ENCODE measurements at regions not wholly inside any gene's neighbourhood (a gene's known extent, or its start where the extent isn't known, plus 50 kb on each side); places are given as distances from the start of the nearest gene placed in this dataset.
A peak's percentile ranks its signal among the peaks of the same experiment; 100 is the strongest.

DNA sequence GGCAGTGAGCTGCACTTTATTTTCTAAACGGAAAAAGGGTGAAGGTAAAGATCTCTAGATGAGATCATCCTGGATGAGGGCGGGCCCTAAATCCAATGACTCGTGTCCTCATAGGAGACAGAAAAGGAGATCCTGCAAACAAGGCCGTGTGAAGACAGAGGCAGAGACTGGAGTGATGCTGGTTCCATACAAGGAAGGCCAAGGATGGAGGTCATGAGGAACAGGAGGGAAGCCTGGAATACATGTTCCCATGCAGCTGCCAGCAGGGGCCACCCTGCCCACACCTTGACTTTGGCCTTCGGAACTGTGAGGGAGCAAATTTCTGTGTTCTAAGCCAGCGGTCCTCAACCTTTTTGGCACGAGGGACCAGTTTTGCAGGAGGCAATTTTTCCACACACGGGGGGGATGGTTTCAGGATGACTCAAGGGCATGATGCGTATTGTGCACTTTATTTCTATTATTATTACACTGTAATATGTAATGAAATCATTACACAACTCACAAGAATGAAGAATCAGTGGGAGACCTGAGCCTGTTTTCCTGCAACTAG lies 94.3 kb downstream of the PSMG1 start:
- H3K27me3 Mint-ChIP-seq (ENCODE audit: insufficient read depth, low read depth, poor library complexity): peaks cover 9% of the 10 kb centered on the region
- no peak for TF ChIP-seq STAT1 (IDR thresholded peaks at IDR 0.05; ENCODE audit: unreplicated experiment)
- TF ChIP-seq, protein P1, sequence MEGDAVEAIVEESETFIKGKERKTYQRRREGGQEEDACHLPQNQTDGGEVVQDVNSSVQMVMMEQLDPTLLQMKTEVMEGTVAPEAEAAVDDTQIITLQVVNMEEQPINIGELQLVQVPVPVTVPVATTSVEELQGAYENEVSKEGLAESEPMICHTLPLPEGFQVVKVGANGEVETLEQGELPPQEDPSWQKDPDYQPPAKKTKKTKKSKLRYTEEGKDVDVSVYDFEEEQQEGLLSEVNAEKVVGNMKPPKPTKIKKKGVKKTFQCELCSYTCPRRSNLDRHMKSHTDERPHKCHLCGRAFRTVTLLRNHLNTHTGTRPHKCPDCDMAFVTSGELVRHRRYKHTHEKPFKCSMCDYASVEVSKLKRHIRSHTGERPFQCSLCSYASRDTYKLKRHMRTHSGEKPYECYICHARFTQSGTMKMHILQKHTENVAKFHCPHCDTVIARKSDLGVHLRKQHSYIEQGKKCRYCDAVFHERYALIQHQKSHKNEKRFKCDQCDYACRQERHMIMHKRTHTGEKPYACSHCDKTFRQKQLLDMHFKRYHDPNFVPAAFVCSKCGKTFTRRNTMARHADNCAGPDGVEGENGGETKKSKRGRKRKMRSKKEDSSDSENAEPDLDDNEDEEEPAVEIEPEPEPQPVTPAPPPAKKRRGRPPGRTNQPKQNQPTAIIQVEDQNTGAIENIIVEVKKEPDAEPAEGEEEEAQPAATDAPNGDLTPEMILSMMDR (conservative IDR thresholded peaks at IDR 0.05; ENCODE audit: low read depth in 2 of 2): peak; percentile 8 to 50; a peak in 2 of 4 replicates
- no peak for TF ChIP-seq ZNF331 (CRISPR knock-in tag; IDR thresholded peaks at IDR 0.05; ENCODE audit: low read depth)
- TF ChIP-seq, protein P2, sequence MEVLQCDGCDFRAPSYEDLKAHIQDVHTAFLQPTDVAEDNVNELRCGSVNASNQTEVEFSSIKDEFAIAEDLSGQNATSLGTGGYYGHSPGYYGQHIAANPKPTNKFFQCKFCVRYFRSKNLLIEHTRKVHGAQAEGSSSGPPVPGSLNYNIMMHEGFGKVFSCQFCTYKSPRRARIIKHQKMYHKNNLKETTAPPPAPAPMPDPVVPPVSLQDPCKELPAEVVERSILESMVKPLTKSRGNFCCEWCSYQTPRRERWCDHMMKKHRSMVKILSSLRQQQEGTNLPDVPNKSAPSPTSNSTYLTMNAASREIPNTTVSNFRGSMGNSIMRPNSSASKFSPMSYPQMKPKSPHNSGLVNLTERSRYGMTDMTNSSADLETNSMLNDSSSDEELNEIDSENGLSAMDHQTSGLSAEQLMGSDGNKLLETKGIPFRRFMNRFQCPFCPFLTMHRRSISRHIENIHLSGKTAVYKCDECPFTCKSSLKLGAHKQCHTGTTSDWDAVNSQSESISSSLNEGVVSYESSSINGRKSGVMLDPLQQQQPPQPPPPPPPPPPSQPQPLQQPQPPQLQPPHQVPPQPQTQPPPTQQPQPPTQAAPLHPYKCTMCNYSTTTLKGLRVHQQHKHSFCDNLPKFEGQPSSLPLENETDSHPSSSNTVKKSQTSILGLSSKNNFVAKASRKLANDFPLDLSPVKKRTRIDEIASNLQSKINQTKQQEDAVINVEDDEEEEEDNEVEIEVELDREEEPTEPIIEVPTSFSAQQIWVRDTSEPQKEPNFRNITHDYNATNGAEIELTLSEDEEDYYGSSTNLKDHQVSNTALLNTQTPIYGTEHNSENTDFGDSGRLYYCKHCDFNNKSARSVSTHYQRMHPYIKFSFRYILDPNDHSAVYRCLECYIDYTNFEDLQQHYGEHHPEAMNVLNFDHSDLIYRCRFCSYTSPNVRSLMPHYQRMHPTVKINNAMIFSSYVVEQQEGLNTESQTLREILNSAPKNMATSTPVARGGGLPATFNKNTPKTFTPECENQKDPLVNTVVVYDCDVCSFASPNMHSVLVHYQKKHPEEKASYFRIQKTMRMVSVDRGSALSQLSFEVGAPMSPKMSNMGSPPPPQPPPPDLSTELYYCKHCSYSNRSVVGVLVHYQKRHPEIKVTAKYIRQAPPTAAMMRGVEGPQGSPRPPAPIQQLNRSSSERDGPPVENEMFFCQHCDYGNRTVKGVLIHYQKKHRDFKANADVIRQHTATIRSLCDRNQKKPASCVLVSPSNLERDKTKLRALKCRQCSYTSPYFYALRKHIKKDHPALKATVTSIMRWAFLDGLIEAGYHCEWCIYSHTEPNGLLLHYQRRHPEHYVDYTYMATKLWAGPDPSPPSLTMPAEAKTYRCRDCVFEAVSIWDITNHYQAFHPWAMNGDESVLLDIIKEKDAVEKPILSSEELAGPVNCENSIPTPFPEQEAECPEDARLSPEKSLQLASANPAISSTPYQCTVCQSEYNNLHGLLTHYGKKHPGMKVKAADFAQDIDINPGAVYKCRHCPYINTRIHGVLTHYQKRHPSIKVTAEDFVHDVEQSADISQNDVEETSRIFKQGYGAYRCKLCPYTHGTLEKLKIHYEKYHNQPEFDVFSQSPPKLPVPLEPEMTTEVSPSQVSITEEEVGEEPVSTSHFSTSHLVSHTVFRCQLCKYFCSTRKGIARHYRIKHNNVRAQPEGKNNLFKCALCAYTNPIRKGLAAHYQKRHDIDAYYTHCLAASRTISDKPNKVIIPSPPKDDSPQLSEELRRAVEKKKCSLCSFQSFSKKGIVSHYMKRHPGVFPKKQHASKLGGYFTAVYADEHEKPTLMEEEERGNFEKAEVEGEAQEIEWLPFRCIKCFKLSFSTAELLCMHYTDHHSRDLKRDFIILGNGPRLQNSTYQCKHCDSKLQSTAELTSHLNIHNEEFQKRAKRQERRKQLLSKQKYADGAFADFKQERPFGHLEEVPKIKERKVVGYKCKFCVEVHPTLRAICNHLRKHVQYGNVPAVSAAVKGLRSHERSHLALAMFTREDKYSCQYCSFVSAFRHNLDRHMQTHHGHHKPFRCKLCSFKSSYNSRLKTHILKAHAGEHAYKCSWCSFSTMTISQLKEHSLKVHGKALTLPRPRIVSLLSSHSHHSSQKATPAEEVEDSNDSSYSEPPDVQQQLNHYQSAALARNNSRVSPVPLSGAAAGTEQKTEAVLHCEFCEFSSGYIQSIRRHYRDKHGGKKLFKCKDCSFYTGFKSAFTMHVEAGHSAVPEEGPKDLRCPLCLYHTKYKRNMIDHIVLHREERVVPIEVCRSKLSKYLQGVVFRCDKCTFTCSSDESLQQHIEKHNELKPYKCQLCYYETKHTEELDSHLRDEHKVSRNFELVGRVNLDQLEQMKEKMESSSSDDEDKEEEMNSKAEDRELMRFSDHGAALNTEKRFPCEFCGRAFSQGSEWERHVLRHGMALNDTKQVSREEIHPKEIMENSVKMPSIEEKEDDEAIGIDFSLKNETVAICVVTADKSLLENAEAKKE (CRISPR knock-in tag; IDR thresholded peaks at IDR 0.05): no peak
- TF ChIP-seq POLR2AphosphoS5 (IDR thresholded peaks at IDR 0.05; ENCODE audit: low read depth): no peak
- TF ChIP-seq, protein P3, sequence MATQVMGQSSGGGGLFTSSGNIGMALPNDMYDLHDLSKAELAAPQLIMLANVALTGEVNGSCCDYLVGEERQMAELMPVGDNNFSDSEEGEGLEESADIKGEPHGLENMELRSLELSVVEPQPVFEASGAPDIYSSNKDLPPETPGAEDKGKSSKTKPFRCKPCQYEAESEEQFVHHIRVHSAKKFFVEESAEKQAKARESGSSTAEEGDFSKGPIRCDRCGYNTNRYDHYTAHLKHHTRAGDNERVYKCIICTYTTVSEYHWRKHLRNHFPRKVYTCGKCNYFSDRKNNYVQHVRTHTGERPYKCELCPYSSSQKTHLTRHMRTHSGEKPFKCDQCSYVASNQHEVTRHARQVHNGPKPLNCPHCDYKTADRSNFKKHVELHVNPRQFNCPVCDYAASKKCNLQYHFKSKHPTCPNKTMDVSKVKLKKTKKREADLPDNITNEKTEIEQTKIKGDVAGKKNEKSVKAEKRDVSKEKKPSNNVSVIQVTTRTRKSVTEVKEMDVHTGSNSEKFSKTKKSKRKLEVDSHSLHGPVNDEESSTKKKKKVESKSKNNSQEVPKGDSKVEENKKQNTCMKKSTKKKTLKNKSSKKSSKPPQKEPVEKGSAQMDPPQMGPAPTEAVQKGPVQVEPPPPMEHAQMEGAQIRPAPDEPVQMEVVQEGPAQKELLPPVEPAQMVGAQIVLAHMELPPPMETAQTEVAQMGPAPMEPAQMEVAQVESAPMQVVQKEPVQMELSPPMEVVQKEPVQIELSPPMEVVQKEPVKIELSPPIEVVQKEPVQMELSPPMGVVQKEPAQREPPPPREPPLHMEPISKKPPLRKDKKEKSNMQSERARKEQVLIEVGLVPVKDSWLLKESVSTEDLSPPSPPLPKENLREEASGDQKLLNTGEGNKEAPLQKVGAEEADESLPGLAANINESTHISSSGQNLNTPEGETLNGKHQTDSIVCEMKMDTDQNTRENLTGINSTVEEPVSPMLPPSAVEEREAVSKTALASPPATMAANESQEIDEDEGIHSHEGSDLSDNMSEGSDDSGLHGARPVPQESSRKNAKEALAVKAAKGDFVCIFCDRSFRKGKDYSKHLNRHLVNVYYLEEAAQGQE (IDR thresholded peaks at IDR 0.05; ENCODE audit: unreplicated experiment): no peak
- TF ChIP-seq EZH2 (IDR thresholded peaks at IDR 0.05; ENCODE audit: low read depth, unreplicated experiment): no peak
- TF ChIP-seq NANOG (IDR thresholded peaks at IDR 0.05; ENCODE audit: borderline replicate concordance): no peak
- no peaks in the 10 kb centered on the region for H3K4me1 Mint-ChIP-seq
- Histone ChIP-seq H3K27me3 (ENCODE audit: insufficient read depth) (no peaks in the 10 kb centered on the region), H3K9me2 (ENCODE audit: insufficient read depth) (no peaks in the 10 kb centered on the region), H4K20me1 (replicated peaks; ENCODE audit: insufficient read depth) (no peaks in the 10 kb centered on the region), H3F3A (replicated peaks; ENCODE audit: low read depth) (no peaks in the 10 kb centered on the region), H3K27ac (ENCODE audit: low read depth) (no peak overlapping the region), H3K36me3 (ENCODE audit: insufficient read depth) (no peaks in the 10 kb centered on the region; the same call in 1 of the 2 replicates), H3K79me2 (replicated peaks; ENCODE audit: insufficient read depth) (no peaks in the 10 kb centered on the region), H3K4me3 (no peak overlapping the region), H3K4me1 (ENCODE audit: insufficient read depth) (no peaks in the 10 kb centered on the region), H2AFZ (no peak overlapping the region), H3K4me2 (no peak overlapping the region)
- ATAC-seq (no peak), DNase-seq (ENCODE audit: low spot score) (no peak)
- no peak overlapping the region for H3K27ac Mint-ChIP-seq
- H3K36me3 Mint-ChIP-seq (ENCODE audit: low read depth): peaks cover 4% of the 10 kb centered on the region; the same call in 2 of the 3 replicates
- peaks cover 5% of the 10 kb centered on the region for H3K9me3 Mint-ChIP-seq
- no peak overlapping the region for H3K4me3 Mint-ChIP-seq
